Breast epithelium (tissue), 3 donors: ENCODE measurements at regions not wholly inside any gene's neighbourhood (a gene's known extent, or its start where the extent isn't known, plus 50 kb on each side); places are given as distances from the start of the nearest gene placed in this dataset.

Experiments used
- CTCF ChIP-seq, 3 donors: fragments of 450-650 bp; IDR thresholded peaks; one replicate each; pipeline ENCODE4 v1.5.1; 2016 to 2017; ENCODE audit warnings: antibody characterized with exemption in 3 of 3, mild to moderate bottlenecking in 3 of 3, moderate library complexity in 3 of 3
- POLR2AphosphoS5 ChIP-seq, 3 donors: sonication (generic); formaldehyde crosslinking; IDR thresholded peaks; one replicate each; pipeline ENCODE4 v1.6.1; 2017; ENCODE audit warnings: antibody characterized with exemption in 3 of 3

- TF ChIP-seq POLR2AphosphoS5 (IDR thresholded peaks at IDR 0.05) (no peak), CTCF (IDR thresholded peaks at IDR 0.05) (no peak)
Observed at GRCh38 chr13:54162069-54162468, 1133.5 kb downstream of the OLFM4 start.
